Body of pancreas (tissue), 4 donors: ENCODE measurements at regions not wholly inside any gene's neighbourhood (a gene's known extent, or its start where the extent isn't known, plus 50 kb on each side); places are given as distances from the start of the nearest gene placed in this dataset.

ENCODE experiments used
- POLR2A ChIP-seq, 3 donors: fragments of 450-650 bp; IDR thresholded peaks; one replicate each; pipeline ENCODE4 v1.6.1; 2016; ENCODE audit warnings: antibody characterized with exemption in 3 of 3, mild to moderate bottlenecking in 2 of 3
- TF ChIP-seq, protein P1 (sequence below), 7 experiments: fragments of 450-650 bp in 4 of 7; fragments of 200-600 bp in 3 of 7; sonication (generic) in 3 of 7; IDR thresholded peaks; one replicate each; pipeline ENCODE4 v1.5.1; 2016 to 2019; ENCODE audit warnings: antibody characterized with exemption in 7 of 7

DNA sequence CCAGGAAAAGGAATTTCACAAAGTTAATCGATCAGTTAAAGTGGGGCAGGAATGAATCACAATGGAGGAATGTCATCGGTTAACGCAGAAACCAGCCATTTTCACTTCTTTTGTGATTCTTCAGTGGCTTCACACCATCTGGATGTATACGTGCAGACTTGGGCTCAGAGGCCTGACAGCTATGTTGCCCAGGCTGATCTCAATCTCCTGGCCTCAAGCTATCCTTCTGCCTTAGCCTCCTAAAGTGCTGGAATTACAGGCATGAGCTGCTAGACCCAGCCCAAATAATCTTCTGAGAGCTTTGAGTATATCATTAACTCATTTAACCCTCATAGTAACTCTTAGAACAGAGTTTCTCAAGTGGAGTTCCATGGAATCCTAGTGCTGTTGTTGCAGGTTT, 126.5 kb upstream of the VANGL1 start:
- TF ChIP-seq, protein P1, sequence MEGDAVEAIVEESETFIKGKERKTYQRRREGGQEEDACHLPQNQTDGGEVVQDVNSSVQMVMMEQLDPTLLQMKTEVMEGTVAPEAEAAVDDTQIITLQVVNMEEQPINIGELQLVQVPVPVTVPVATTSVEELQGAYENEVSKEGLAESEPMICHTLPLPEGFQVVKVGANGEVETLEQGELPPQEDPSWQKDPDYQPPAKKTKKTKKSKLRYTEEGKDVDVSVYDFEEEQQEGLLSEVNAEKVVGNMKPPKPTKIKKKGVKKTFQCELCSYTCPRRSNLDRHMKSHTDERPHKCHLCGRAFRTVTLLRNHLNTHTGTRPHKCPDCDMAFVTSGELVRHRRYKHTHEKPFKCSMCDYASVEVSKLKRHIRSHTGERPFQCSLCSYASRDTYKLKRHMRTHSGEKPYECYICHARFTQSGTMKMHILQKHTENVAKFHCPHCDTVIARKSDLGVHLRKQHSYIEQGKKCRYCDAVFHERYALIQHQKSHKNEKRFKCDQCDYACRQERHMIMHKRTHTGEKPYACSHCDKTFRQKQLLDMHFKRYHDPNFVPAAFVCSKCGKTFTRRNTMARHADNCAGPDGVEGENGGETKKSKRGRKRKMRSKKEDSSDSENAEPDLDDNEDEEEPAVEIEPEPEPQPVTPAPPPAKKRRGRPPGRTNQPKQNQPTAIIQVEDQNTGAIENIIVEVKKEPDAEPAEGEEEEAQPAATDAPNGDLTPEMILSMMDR (IDR thresholded peaks at IDR 0.05): no peak
- no peak for TF ChIP-seq POLR2A (IDR thresholded peaks at IDR 0.05)
